Erythroblast (primary cell): ENCODE measurements at regions not wholly inside any gene's neighbourhood (a gene's known extent, or its start where the extent isn't known, plus 50 kb on each side); places are given as distances from the start of the nearest gene placed in this dataset.

Experiments used
- GATA1 ChIP-seq: IDR thresholded peaks from 2 replicates; pipeline ENCODE4 v1.6.1; 2011; ENCODE audit warnings: low read depth, mild to moderate bottlenecking, control low read depth, low read length, moderate library complexity
- POLR2A ChIP-seq: IDR thresholded peaks from 2 replicates; pipeline ENCODE4 v1.6.1; 2011; ENCODE audit warnings: mild to moderate bottlenecking, low read length

DNA sequence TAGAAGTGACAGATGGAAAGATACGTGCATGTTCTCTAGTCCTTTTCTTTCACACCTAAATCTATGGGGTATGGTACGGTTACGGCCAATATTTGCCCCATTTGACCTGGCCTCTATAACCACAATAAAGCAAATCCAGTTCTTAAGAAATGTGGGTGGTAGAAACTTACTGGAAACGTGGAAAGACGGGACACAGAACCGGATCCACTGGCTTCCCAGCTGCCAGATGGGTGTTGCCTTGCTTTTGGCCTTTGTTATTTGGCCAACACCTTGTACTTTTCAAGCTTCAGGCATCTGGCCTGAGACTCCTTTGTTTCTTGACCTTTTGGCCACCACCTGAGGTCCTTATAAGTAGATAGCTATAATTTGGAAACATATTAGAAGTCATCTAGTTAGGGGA, 635.9 kb downstream of the SLC4A3 start:
- no peak for TF ChIP-seq POLR2A
- TF ChIP-seq GATA1: no peak
